ENCODE measurements at regions not wholly inside any gene's neighbourhood (a gene's known extent, or its start where the extent isn't known, plus 50 kb on each side); places are given as distances from the start of the nearest gene placed in this dataset.

- Histone ChIP-seq H3K4me3 (ENCODE audit: insufficient read depth, low read depth, low read length) (no peak overlapping the region), H3K27me3 (ENCODE audit: control insufficient read depth, insufficient read depth, low read length) (no peaks in the 10 kb centered on the region), H3K36me3 (replicated peaks; ENCODE audit: control insufficient read depth, insufficient read depth, low read length) (no peaks in the 10 kb centered on the region)
- no peak for DNase-seq
Observed at GRCh38 chr13:22061806-22062391, 391.0 kb downstream of the FGF9 start.

DNA sequence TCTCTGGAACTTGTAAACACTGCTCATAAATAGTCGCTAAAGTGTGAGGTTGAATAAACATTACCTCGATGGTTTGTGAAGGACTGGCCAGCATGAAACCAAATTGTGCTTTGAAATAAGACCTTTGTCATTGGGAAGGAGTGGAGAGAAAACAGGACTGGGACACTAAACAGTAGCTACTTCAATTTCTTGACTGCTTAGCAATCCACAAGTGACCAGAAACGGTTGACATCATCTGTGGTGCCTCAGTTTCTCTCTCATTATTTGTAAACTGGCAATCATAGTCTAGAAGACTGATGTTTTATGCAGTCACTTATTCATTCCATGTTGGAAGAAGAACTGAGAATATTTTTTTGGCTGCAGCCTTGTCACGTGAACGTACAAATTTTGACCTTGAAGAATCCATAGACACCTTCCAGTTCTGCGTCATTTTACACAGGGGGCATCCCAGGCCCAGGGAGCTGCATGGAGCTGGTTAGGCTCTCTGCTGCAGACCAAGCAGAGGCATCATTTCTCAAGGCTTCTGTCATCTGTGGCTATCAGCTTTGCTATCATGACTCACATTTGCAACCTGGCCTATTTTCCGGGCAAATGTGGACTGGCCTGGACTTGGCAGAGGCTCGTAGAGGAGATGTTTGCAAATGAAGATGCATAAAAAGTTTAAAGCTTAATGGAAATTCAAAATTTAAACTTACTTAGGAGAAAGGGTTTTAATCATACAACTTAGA lies 391.8 kb downstream of the FGF9 start:
- no peak for DNase-seq
- Histone ChIP-seq H3K27me3 (ENCODE audit: control insufficient read depth, insufficient read depth, low read length) (no peaks in the 10 kb centered on the region), H3K4me3 (ENCODE audit: insufficient read depth, low read depth, low read length) (no peak overlapping the region), H3K36me3 (replicated peaks; ENCODE audit: control insufficient read depth, insufficient read depth, low read length) (no peaks in the 10 kb centered on the region)

DNA sequence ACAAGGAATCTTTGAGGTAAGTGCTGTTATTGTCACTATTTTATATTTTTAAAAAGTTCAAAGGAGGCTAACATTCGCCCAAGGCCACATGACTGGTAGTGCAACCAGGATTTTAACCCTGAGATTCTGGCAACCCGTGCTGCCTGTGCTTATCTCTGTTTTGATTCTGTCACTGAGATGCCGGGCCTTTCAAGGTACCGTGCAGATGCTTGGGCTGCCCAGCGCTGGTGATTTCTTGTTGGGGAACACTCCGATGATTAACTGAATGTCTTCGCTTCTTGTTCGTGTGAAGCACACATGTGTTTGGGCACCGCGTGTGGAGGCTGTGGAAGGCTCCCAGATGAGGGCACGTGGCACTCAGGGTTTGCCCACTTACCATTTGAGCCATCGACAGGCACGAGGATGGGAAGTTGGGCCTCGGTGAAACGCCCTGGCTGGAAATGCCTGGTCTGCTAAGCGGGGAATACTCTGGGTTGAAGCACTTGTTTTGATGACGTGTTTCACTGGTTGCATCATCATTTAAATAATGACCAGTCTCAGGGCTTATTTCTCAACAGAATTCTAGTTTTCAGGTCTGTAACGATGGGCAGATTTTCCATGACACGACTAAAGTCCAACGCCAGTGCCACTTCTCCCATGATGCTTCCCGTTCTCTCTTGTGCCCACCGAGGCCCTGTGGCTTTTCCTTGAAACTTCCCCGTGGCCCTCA lies 392.7 kb downstream of the FGF9 start:
- Histone ChIP-seq H3K36me3 (replicated peaks; ENCODE audit: control insufficient read depth, insufficient read depth, low read length) (no peaks in the 10 kb centered on the region), H3K27me3 (ENCODE audit: control insufficient read depth, insufficient read depth, low read length) (no peaks in the 10 kb centered on the region), H3K4me3 (ENCODE audit: insufficient read depth, low read depth, low read length) (no peak overlapping the region)
- DNase-seq = no peak

- DNase-seq = no peak
- Histone ChIP-seq H3K4me3 (ENCODE audit: insufficient read depth, low read depth, low read length) (no peak overlapping the region), H3K36me3 (replicated peaks; ENCODE audit: control insufficient read depth, insufficient read depth, low read length) (no peaks in the 10 kb centered on the region), H3K27me3 (ENCODE audit: control insufficient read depth, insufficient read depth, low read length) (no peaks in the 10 kb centered on the region)
Observed at GRCh38 chr13:22064854-22065620, 394.2 kb downstream of the FGF9 start.

- no peaks in the 10 kb centered on the region for H3K27me3 ChIP-seq (ENCODE audit: control insufficient read depth, insufficient read depth, low read length)
- no peaks in the 10 kb centered on the region for H3K36me3 ChIP-seq (replicated peaks; ENCODE audit: control insufficient read depth, insufficient read depth, low read length)
- H3K4me3 ChIP-seq (ENCODE audit: insufficient read depth, low read depth, low read length) = no peak overlapping the region
- DNase-seq = no peak
Observed at GRCh38 chr13:22073718-22074117, 402.8 kb downstream of the FGF9 start.

DNA sequence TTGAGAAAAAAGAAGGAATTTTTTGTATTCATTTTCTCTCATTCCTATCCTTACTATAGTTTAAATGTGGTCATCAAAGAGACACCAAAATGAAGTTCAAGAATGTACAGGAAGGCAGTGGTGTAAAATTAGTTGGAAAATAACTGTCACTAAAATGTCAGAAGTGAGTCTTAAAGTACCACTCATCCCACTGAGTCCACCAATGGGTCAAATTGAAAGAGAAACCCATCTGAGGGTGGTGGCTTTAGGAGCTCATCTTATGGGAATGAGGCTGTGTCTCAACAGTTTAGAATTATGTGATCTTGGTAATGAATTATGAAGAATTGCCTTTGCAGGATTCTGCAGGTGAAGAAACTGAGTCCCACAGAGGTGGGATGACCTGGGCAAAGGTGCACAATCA lies 403.5 kb downstream of the FGF9 start:
- H3K4me3 ChIP-seq (ENCODE audit: insufficient read depth, low read depth, low read length) = no peak overlapping the region
- DNase-seq = no peak
- H3K27me3 ChIP-seq (ENCODE audit: control insufficient read depth, insufficient read depth, low read length) = no peaks in the 10 kb centered on the region; the same call in 1 of the 2 replicates
- no peaks in the 10 kb centered on the region for H3K36me3 ChIP-seq (replicated peaks; ENCODE audit: control insufficient read depth, insufficient read depth, low read length)

DNA sequence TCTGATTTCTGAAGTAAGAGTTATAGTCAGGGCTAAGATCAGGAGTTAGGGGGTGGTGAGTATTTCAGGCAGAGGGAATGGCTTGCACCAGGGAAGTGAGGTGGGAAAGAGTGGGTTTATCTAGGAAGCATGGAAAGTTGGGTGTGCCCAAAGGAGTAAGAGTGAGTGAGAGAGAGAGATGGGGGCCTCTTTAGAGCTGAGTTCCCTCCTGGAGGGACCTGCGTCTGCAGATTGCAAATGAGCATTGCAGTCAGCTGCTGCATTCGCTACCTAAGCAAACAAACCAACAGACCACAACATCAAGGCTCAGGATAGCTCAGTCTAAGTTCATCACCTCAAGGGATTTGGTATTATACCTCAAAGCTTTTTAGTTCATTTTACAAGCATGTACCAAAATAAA lies 405.8 kb downstream of the FGF9 start:
- Histone ChIP-seq H3K36me3 (replicated peaks; ENCODE audit: control insufficient read depth, insufficient read depth, low read length) (no peaks in the 10 kb centered on the region), H3K27me3 (ENCODE audit: control insufficient read depth, insufficient read depth, low read length) (no peaks in the 10 kb centered on the region; the same call in 1 of the 2 replicates), H3K4me3 (ENCODE audit: insufficient read depth, low read depth, low read length) (no peak overlapping the region)
- no peak for DNase-seq

GRCh38 chr13:22077205-22077683 lies 406.4 kb downstream of the FGF9 start:
- no peaks in the 10 kb centered on the region for H3K36me3 ChIP-seq (replicated peaks; ENCODE audit: control insufficient read depth, insufficient read depth, low read length)
- H3K27me3 ChIP-seq (ENCODE audit: control insufficient read depth, insufficient read depth, low read length) = no peaks in the 10 kb centered on the region; the same call in 1 of the 2 replicates
- no peak overlapping the region for H3K4me3 ChIP-seq (ENCODE audit: insufficient read depth, low read depth, low read length)
- no peak for DNase-seq

- H3K27me3 ChIP-seq (ENCODE audit: control insufficient read depth, insufficient read depth, low read length) = no peaks in the 10 kb centered on the region; the same call in 1 of the 2 replicates
- no peak for DNase-seq
- H3K4me3 ChIP-seq (ENCODE audit: insufficient read depth, low read depth, low read length) = no peak overlapping the region
- H3K36me3 ChIP-seq (replicated peaks; ENCODE audit: control insufficient read depth, insufficient read depth, low read length) = no peaks in the 10 kb centered on the region
Observed at GRCh38 chr13:22077764-22078163, 406.9 kb downstream of the FGF9 start.

DNA sequence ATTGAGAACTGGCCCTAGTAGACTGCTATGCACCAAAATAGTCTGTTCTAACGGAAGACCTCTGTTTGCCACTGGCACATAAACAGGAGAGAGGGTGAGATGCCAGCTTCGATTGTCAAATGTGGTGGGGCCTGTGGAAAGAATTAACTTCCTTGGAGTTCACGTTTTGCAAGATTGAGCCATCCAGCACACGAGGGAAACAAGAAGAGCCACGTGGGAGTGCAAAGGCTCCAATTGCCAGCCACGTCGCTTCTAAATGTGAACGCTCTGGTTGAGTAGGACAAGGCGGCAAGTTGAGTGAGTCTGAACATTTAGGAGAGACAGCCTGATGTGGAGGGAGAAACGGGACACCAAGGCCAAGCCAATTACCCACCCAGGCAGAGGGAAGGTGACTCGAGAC lies 409.1 kb downstream of the FGF9 start:
- no peaks in the 10 kb centered on the region for H3K36me3 ChIP-seq (replicated peaks; ENCODE audit: control insufficient read depth, insufficient read depth, low read length)
- H3K4me3 ChIP-seq (ENCODE audit: insufficient read depth, low read depth, low read length) = no peak overlapping the region
- no peak for DNase-seq
- no peaks in the 10 kb centered on the region; the same call in 1 of the 2 replicates for H3K27me3 ChIP-seq (ENCODE audit: control insufficient read depth, insufficient read depth, low read length)

DNA sequence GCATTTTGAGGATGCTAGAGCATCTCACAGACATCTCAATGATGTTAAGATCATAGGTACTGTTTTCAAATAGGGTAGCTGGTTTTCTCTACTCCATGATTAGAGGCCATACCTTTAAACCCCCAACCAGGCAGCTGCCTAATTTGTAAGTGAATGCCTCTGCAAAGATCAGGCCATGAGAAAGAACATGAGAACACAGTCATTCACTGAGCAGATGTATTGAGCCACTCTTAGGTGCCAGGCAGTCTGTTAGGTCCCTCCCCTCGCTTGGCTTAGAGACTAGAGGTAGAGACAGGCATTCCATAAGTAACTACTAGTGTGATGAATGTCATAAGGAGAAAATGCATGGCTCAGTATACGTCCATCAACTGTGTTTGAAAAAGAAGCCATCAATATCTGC lies 410.0 kb downstream of the FGF9 start:
- DNase-seq = peak; percentile 34
- no peaks in the 10 kb centered on the region; the same call in 1 of the 2 replicates for H3K27me3 ChIP-seq (ENCODE audit: control insufficient read depth, insufficient read depth, low read length)

GRCh38 chr13:22081430-22081829 lies 410.6 kb downstream of the FGF9 start:
- DNase-seq = no peak
- Histone ChIP-seq H3K27me3 (ENCODE audit: control insufficient read depth, insufficient read depth, low read length) (no peaks in the 10 kb centered on the region; the same call in 1 of the 2 replicates), H3K4me3 (ENCODE audit: insufficient read depth, low read depth, low read length) (no peak overlapping the region), H3K36me3 (replicated peaks; ENCODE audit: control insufficient read depth, insufficient read depth, low read length) (no peaks in the 10 kb centered on the region)

More for the DNA sequence above, 410.0 kb downstream of the FGF9 start:
- Histone ChIP-seq H3K4me3 (ENCODE audit: insufficient read depth, low read depth, low read length) (no peak overlapping the region), H3K36me3 (replicated peaks; ENCODE audit: control insufficient read depth, insufficient read depth, low read length) (no peaks in the 10 kb centered on the region)

DNA sequence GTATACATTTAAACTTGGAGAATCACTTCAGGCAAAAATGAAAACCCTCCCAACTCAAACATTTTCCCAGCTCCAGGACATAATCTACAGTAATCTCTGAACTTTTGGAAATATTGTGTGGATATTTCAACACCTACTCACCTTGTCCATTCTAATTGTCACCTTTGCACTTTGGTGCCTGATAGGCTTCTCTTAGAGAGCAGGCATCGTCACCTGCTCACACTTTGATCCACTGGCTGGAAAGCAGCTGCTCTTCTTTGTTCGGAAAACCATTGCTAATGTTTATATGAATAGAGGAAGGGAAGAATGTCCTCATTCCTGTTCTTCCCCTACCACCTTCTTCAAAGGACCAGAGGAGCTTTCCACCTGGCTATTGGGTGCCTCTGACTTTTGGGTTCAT lies 411.2 kb downstream of the FGF9 start:
- Histone ChIP-seq H3K27me3 (ENCODE audit: control insufficient read depth, insufficient read depth, low read length) (no peaks in the 10 kb centered on the region; the same call in 1 of the 2 replicates), H3K36me3 (replicated peaks; ENCODE audit: control insufficient read depth, insufficient read depth, low read length) (no peaks in the 10 kb centered on the region), H3K4me3 (ENCODE audit: insufficient read depth, low read depth, low read length) (no peak overlapping the region)
- DNase-seq = no peak

DNA sequence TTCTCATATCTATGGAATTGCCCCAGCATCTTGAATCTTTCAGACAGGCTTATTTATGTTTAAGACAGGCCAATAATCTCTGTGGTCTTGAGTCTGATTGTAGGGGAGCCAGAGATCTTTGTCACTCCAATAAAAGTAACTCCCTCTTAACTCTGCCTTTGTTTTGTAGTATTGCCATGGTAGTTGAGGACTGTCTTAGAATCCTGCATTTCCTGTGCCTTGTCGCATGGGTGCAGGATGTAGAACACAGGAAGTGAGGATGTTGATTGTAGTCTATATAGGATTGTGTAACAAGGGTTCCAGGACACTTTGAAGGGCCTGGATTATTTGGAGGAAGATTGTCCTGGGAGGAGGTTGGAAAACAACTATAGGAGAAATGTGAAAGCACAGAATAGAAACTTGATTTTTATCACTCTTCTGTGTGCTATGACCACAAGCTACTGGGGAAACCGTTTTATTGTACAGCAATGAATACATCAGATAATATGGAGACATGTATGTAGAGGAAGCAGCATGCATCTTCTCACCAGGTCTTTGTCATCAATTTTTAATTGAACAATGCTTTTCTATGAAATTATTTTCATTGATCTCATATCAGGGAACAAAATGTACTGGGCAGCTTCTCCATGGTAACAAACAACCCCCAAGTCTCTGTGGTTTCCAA lies 411.7 kb downstream of the FGF9 start:
- no peak for DNase-seq
- no peaks in the 10 kb centered on the region for H3K36me3 ChIP-seq (replicated peaks; ENCODE audit: control insufficient read depth, insufficient read depth, low read length)
- H3K4me3 ChIP-seq (ENCODE audit: insufficient read depth, low read depth, low read length) = no peak overlapping the region
- H3K27me3 ChIP-seq (ENCODE audit: control insufficient read depth, insufficient read depth, low read length) = no peaks in the 10 kb centered on the region; the same call in 1 of the 2 replicates
